Smooth muscle cell (in vitro differentiated cells): ENCODE measurements at regions not wholly inside any gene's neighbourhood (a gene's known extent, or its start where the extent isn't known, plus 50 kb on each side); places are given as distances from the start of the nearest gene placed in this dataset.

Experiments
- DNase-seq: peaks from one replicate; lab custom pipeline; 2025; ENCODE audit not compliant: unreplicated experiment; lab: John Stamatoyannopoulos, UW
- H2AFZ ChIP-seq: fragments of 200-600 bp; sonication (generic); 2 replicates; pipeline ENCODE4 v1.6.0; 2016; ENCODE audit warnings: antibody characterized with exemption, low read depth, mild to moderate bottlenecking
- H3F3A ChIP-seq: fragments of 200-600 bp; sonication (generic); 2 replicates; pipeline ENCODE4 v1.6.0; 2017; ENCODE audit warnings: antibody characterized with exemption, low read depth
- H3K27ac ChIP-seq: fragments of 200-600 bp; sonication (generic); 2 replicates; pipeline ENCODE4 v1.5.1; 2016; ENCODE audit warnings: low read depth, mild to moderate bottlenecking
- H3K27me3 ChIP-seq: fragments of 200-600 bp; sonication (generic); 2 replicates; pipeline ENCODE4 v1.6.1; 2016; ENCODE audit warnings: low read depth, mild to moderate bottlenecking
- H3K36me3 ChIP-seq: fragments of 200-600 bp; sonication (generic); 2 replicates; pipeline ENCODE4 v1.5.1; 2016; ENCODE audit warnings: low read depth
- H3K4me1 ChIP-seq: fragments of 200-600 bp; sonication (generic); 2 replicates; pipeline ENCODE4 v1.5.1; 2016; ENCODE audit warnings: low read depth
- H3K4me2 ChIP-seq: fragments of 200-600 bp; sonication (generic); 2 replicates; pipeline ENCODE4 v1.6.0; 2016; ENCODE audit warnings: mild to moderate bottlenecking
- H3K4me3 ChIP-seq: fragments of 200-600 bp; sonication (generic); 2 replicates; pipeline ENCODE4 v1.5.1; 2016; ENCODE audit warnings: mild to moderate bottlenecking
- H3K79me2 ChIP-seq: fragments of 200-600 bp; sonication (generic); 2 replicates; pipeline ENCODE4 v1.6.0; 2016; ENCODE audit warnings: low read depth, mild to moderate bottlenecking
- H3K9ac ChIP-seq: fragments of 200-600 bp; sonication (generic); 2 replicates; pipeline ENCODE4 v1.6.0; 2016; ENCODE audit warnings: low read depth
- H3K9me3 ChIP-seq: fragments of 200-600 bp; sonication (generic); replicated peaks from 2 replicates; pipeline ENCODE4 v1.5.1; 2016; ENCODE audit warnings: low read depth
- H4K20me1 ChIP-seq: fragments of 200-600 bp; sonication (generic); 2 replicates; pipeline ENCODE4 v1.6.0; 2016; ENCODE audit warnings: low read depth
- WGBS: methylation state at CpG from one replicate; pipeline ENCODE4 v1.1.7; 2016; ENCODE audit warnings: low lambda C conversion rate; 5-methylcytosine and 5-hydroxymethylcytosine counted together
- TF ChIP-seq, protein P1 (sequence below): fragments of 200-600 bp; sonication (generic); IDR thresholded peaks from 2 replicates; pipeline ENCODE4 v1.5.1; 2017; ENCODE audit warnings: borderline replicate concordance, mild to moderate bottlenecking, antibody characterized with exemption; ENCODE audit not compliant: insufficient read depth, poor library complexity, severe bottlenecking

GRCh38 chr3:5047764-5048419, 68.7 kb downstream of the BHLHE40 start:
- no peak overlapping the region for H3K9ac ChIP-seq
- no peaks in the 10 kb centered on the region for H4K20me1 ChIP-seq
- peaks cover 22% of the 10 kb centered on the region for H3F3A ChIP-seq
- no peaks in the 10 kb centered on the region for H3K9me3 ChIP-seq
- peaks cover 8% of the 10 kb centered on the region for H3K4me1 ChIP-seq
- TF ChIP-seq, protein P1, sequence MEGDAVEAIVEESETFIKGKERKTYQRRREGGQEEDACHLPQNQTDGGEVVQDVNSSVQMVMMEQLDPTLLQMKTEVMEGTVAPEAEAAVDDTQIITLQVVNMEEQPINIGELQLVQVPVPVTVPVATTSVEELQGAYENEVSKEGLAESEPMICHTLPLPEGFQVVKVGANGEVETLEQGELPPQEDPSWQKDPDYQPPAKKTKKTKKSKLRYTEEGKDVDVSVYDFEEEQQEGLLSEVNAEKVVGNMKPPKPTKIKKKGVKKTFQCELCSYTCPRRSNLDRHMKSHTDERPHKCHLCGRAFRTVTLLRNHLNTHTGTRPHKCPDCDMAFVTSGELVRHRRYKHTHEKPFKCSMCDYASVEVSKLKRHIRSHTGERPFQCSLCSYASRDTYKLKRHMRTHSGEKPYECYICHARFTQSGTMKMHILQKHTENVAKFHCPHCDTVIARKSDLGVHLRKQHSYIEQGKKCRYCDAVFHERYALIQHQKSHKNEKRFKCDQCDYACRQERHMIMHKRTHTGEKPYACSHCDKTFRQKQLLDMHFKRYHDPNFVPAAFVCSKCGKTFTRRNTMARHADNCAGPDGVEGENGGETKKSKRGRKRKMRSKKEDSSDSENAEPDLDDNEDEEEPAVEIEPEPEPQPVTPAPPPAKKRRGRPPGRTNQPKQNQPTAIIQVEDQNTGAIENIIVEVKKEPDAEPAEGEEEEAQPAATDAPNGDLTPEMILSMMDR, result no peak
- no peak overlapping the region for H3K4me3 ChIP-seq
- WGBS, result 91% methylated on average over 3 of the region's 3 CpGs
- no peak overlapping the region for H3K27ac ChIP-seq
- H3K79me2 ChIP-seq, result no peaks in the 10 kb centered on the region
- no peak overlapping the region for H3K4me2 ChIP-seq
- no peaks in the 10 kb centered on the region for H3K27me3 ChIP-seq
- DNase-seq, result no peak
- no peaks in the 10 kb centered on the region for H3K36me3 ChIP-seq
- no peak overlapping the region for H2AFZ ChIP-seq

- WGBS, result 46% methylated on average over 3 of the region's 3 CpGs
- no peak overlapping the region for H3K4me3 ChIP-seq
- no peaks in the 10 kb centered on the region for H3K9me3 ChIP-seq
- H3K4me2 ChIP-seq, result no peak overlapping the region
- no peaks in the 10 kb centered on the region for H3K79me2 ChIP-seq
- H3K9ac ChIP-seq, result no peak overlapping the region
- peaks cover 22% of the 10 kb centered on the region for H3F3A ChIP-seq
- no peak for DNase-seq
- TF ChIP-seq, protein P1, result no peak
- H3K27me3 ChIP-seq, result no peaks in the 10 kb centered on the region
- no peaks in the 10 kb centered on the region for H3K4me1 ChIP-seq
- H4K20me1 ChIP-seq, result no peaks in the 10 kb centered on the region
- H2AFZ ChIP-seq, result no peak overlapping the region
- H3K27ac ChIP-seq, result peak overlapping the region; percentile 97
- no peaks in the 10 kb centered on the region for H3K36me3 ChIP-seq
These were observed 70.3 kb upstream of the ARL8B start for GRCh38 chr3:5051772-5052171.

DNA sequence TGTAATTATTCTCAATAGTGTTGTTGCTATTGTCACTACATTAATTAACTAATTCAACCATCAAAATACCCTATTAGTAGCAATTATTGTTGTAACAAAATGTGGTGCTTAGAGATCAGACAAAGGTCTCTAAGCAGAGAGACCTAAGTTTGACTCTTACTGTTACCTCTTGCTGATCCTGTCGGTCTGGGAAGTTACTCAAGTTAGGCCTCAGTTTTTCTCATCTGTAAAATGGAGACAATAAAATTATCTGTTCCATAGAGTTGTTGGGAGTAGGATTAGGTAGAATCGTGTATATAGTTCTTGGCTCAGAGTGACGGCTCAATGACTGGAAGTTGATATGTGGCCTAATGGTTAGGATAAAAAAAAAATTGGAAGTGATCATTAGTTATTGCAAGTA, 69.8 kb upstream of the ARL8B start:
- DNase-seq, result no peak
- 93% methylated on average over 3 of the region's 3 CpGs for WGBS
- Histone ChIP-seq H3K27ac (peak overlapping the region; percentile 97), H3F3A (peaks cover 23% of the 10 kb centered on the region), H3K27me3 (no peaks in the 10 kb centered on the region), H3K4me2 (no peak overlapping the region), H3K79me2 (no peaks in the 10 kb centered on the region), H3K4me3 (no peak overlapping the region), H3K9ac (peak overlapping the region; percentile 36), H4K20me1 (no peaks in the 10 kb centered on the region), H3K9me3 (no peaks in the 10 kb centered on the region), H3K4me1 (no peaks in the 10 kb centered on the region), H2AFZ (no peak overlapping the region), H3K36me3 (no peaks in the 10 kb centered on the region)
- TF ChIP-seq, protein P1, result no peak
